Esophagus muscularis mucosa (tissue), 4 donors: ENCODE measurements at regions not wholly inside any gene's neighbourhood (a gene's known extent, or its start where the extent isn't known, plus 50 kb on each side); places are given as distances from the start of the nearest gene placed in this dataset.

Experiments used
- DNase-seq: peaks from one replicate; pipeline ENCODE4 v3.0.0-alpha.2; 2017; ENCODE audit errors: extremely low spot score
- H3K27ac ChIP-seq, 4 donors: fragments of 200-600 bp; sonication (generic); replicated peaks in 1 of 4; 1 replicate in 3 of 4; 2 replicates in 1 of 4; pipeline ENCODE4 v1.5.1; 2016 to 2019; ENCODE audit warnings: mild to moderate bottlenecking in 1 of 4
- H3K27me3 ChIP-seq, 4 donors: fragments of 200-600 bp; sonication (generic); one replicate each; pipeline versions ENCODE4 v1.5.1 to v1.6.0; 2016 to 2019
- H3K36me3 ChIP-seq, 4 donors: fragments of 200-600 bp; sonication (generic); one replicate each; pipeline ENCODE4 v1.5.1; 2016 to 2019
- H3K4me1 ChIP-seq, 4 donors: fragments of 200-600 bp; sonication (generic); one replicate each; pipeline ENCODE4 v1.5.1; 2016 to 2019
- H3K4me3 ChIP-seq, 4 donors: fragments of 200-600 bp; sonication (generic); 1 replicate in 2 of 4; 2 replicates in 2 of 4; pipeline ENCODE4 v1.5.1; 2016 to 2019; ENCODE audit warnings: mild to moderate bottlenecking in 4 of 4, moderate library complexity in 1 of 4
- H3K9me3 ChIP-seq, 4 donors: fragments of 200-600 bp; sonication (generic); 1 replicate in 3 of 4; 2 replicates in 1 of 4; pipeline ENCODE4 v1.5.1; 2016 to 2019
- EP300 ChIP-seq: sonication (generic); formaldehyde crosslinking; IDR thresholded peaks from one replicate; pipeline ENCODE4 v1.6.1; 2017; ENCODE audit warnings: antibody characterized with exemption
- POLR2A ChIP-seq: fragments of 450-650 bp; IDR thresholded peaks from one replicate; pipeline ENCODE4 v1.6.1; 2017; ENCODE audit warnings: antibody characterized with exemption, moderate library complexity, mild to moderate bottlenecking, low read depth
- POLR2AphosphoS5 ChIP-seq, 2 donors: sonication (generic); formaldehyde crosslinking; IDR thresholded peaks; one replicate each; pipeline ENCODE4 v1.6.1; 2017; ENCODE audit warnings: antibody characterized with exemption in 2 of 2
- WGBS: methylation state at CpG from one replicate; pipeline ENCODE4 v1.1.5; 2018; 5-methylcytosine and 5-hydroxymethylcytosine counted together
- intact Hi-C: fragments of 100-400 bp; cut with DNase I; formaldehyde crosslinking; loops from one replicate; pipeline ENCODE4 v1.15.1; 2023
- TF ChIP-seq, protein P1 (sequence below), 3 experiments: fragments of 200-600 bp in 2 of 3; fragments of 450-650 bp in 1 of 3; sonication (generic) in 2 of 3; IDR thresholded peaks; one replicate each; pipeline ENCODE4 v1.5.1; 2017 to 2019; ENCODE audit warnings: antibody characterized with exemption in 3 of 3, mild to moderate bottlenecking in 2 of 3, moderate library complexity in 1 of 3

DNA sequence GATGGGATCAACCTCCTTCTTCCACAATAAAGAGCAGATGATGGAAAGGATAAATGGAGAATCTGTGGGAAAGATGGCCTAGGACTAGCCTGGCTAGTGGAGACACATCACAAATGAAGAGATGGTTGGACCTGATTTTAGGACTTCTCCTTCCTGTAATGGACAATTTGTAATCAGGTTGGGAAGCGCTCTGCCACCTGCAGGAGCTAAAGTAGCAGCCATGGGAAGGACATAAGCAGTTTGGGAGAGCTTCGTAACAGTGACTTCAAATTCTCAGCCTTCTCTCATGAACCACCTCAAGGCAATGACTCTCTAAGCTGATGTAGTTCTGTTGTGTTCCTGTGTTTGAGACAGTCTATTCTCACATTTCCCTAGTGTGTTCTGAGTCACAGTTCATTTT lies 137.9 kb upstream of the BMP2 start:
- Histone ChIP-seq H3K27me3 (no peaks in the 10 kb centered on the region), H3K9me3 (peaks cover 0 to 7% (median 0%) of the 10 kb centered on the region in 4 donors), H3K36me3 (no peaks in the 10 kb centered on the region), H3K4me1 (no peaks in the 10 kb centered on the region), H3K27ac (no peak overlapping the region), H3K4me3 (no peak overlapping the region)
- intact Hi-C loops: no loop called here
- 100% methylated on average over 2 of the region's 2 CpGs for WGBS
- DNase-seq: no peak
- TF ChIP-seq POLR2A: no peak
- no peak for TF ChIP-seq EP300
- no peak for TF ChIP-seq POLR2AphosphoS5 (IDR thresholded peaks at IDR 0.05)
- TF ChIP-seq, protein P1, sequence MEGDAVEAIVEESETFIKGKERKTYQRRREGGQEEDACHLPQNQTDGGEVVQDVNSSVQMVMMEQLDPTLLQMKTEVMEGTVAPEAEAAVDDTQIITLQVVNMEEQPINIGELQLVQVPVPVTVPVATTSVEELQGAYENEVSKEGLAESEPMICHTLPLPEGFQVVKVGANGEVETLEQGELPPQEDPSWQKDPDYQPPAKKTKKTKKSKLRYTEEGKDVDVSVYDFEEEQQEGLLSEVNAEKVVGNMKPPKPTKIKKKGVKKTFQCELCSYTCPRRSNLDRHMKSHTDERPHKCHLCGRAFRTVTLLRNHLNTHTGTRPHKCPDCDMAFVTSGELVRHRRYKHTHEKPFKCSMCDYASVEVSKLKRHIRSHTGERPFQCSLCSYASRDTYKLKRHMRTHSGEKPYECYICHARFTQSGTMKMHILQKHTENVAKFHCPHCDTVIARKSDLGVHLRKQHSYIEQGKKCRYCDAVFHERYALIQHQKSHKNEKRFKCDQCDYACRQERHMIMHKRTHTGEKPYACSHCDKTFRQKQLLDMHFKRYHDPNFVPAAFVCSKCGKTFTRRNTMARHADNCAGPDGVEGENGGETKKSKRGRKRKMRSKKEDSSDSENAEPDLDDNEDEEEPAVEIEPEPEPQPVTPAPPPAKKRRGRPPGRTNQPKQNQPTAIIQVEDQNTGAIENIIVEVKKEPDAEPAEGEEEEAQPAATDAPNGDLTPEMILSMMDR (IDR thresholded peaks at IDR 0.05): no peak

DNA sequence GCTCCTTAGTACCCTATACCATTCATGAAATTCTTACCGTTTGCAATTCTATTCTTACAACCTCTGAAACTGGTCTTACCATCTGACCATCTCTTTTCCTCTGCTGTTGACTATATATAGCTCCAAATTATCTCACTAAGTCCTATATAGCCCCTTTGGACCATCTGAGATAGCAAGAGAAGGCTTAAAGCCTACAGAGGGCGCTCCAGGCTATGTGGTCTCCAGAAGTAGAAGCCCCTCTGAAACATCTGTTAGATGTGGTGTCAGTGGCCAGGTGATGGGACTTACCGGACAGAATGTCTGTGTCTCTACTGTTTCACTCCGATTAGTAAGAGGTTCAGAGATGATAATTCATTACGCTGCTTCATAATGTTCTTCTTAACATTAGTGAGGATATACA lies 140.7 kb upstream of the BMP2 start:
- intact Hi-C loops: no loop called here
- H3K4me1 ChIP-seq: no peaks in the 10 kb centered on the region
- WGBS: 74% methylated on average over 5 of the region's 5 CpGs

DNA sequence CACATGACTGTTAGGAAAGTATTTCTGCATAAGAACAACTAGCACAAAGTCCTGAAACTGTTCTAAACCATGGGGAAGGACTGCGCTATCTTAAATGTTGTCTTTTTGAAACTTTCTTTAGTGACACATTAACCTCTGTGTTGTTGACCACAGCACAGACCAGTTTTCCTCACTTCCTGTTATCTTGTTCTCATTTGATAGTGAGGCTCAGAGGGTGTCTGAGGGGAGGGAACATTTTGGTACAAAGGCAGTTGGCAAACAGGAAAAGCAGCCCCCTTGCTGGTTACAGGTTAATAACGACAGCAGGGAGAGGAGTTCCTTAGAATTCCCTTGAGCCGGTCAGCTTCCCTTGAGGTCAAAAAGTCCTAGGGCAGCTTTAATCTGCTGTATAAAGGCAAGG lies 143.5 kb upstream of the BMP2 start:
- Histone ChIP-seq H3K9me3 (peaks cover 0 to 7% (median 0%) of the 10 kb centered on the region in 4 donors), H3K4me3 (no peak overlapping the region), H3K36me3 (no peaks in the 10 kb centered on the region), H3K27ac (no peak overlapping the region), H3K27me3 (no peaks in the 10 kb centered on the region), H3K4me1 (no peaks in the 10 kb centered on the region)
- no peak for TF ChIP-seq POLR2AphosphoS5 (IDR thresholded peaks at IDR 0.05)
- no peak for TF ChIP-seq EP300
- TF ChIP-seq, protein P1 (IDR thresholded peaks at IDR 0.05): no peak
- no peak for TF ChIP-seq POLR2A
- WGBS: 42% methylated on average over 3 of the region's 3 CpGs
- peak; percentile 39 for DNase-seq
- intact Hi-C loops: no loop called here

More for the DNA sequence above, 140.7 kb upstream of the BMP2 start:
- Histone ChIP-seq H3K4me3 (no peak overlapping the region), H3K27me3 (no peaks in the 10 kb centered on the region), H3K9me3 (peaks cover 0 to 7% (median 0%) of the 10 kb centered on the region in 4 donors), H3K27ac (no peak overlapping the region), H3K36me3 (no peaks in the 10 kb centered on the region)
- TF ChIP-seq POLR2A: no peak
- TF ChIP-seq EP300: no peak
- TF ChIP-seq, protein P1 (IDR thresholded peaks at IDR 0.05): no peak
- TF ChIP-seq POLR2AphosphoS5 (IDR thresholded peaks at IDR 0.05): no peak
- no peak for DNase-seq

DNA sequence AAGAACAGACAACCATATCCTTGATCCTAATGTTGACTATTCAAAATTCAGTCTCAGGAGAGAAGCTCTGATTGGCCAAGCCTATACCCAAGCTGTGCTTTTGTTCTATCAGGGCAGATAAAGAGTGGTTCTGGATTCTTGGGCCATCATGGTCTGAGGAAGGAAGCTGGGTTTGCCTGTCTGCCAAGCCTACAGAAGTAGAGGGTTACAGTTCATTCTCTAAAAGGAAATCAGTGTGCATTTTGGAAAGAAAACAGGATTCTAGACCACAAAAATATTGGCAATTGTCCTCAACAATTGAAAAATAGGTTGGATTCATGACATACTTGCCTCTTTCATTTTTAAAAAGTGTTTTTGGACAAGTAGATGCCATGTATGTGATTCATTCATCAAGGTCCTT lies 145.4 kb upstream of the BMP2 start:
- Histone ChIP-seq H3K4me1 (no peaks in the 10 kb centered on the region), H3K36me3 (no peaks in the 10 kb centered on the region), H3K27me3 (no peaks in the 10 kb centered on the region), H3K9me3 (peaks cover 0 to 7% (median 0%) of the 10 kb centered on the region in 4 donors), H3K4me3 (no peak overlapping the region), H3K27ac (no peak overlapping the region)
- TF ChIP-seq, protein P1 (IDR thresholded peaks at IDR 0.05): no peak
- TF ChIP-seq EP300: no peak
- TF ChIP-seq POLR2A: no peak
- TF ChIP-seq POLR2AphosphoS5 (IDR thresholded peaks at IDR 0.05): no peak
- DNase-seq: peak; percentile 17
- intact Hi-C loops: no loop called here

DNA sequence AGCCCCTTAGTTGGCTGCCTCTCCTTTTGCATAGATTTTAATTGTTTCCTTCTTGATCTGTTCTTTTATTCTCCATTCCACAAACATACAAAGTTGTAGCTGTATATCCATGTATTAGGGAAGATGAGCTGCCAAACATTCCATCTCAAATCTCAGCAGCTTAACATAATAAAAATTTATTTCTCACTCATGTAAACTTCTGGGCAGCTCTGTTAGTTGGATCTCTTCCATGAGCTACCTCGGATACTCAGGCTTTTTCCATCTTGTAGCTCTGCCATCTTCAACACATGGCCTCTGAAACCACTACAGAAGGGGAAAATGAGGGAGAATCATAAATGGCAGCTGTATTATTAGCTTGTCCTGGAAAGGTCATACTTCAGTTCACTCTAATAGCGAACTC lies 149.4 kb upstream of the BMP2 start:
- no peak for DNase-seq
- TF ChIP-seq, protein P1 (IDR thresholded peaks at IDR 0.05): no peak
- TF ChIP-seq EP300 (no peak), POLR2AphosphoS5 (IDR thresholded peaks at IDR 0.05) (no peak), POLR2A (no peak)
- Histone ChIP-seq H3K27ac (no peak overlapping the region), H3K36me3 (no peaks in the 10 kb centered on the region), H3K9me3 (no peaks in the 10 kb centered on the region), H3K27me3 (no peaks in the 10 kb centered on the region), H3K4me1 (no peaks in the 10 kb centered on the region), H3K4me3 (no peak overlapping the region)
- intact Hi-C loops: no loop called here
- 55% methylated on average over 2 of the region's 2 CpGs for WGBS
